ENCODE measurements at regions not wholly inside any gene's neighbourhood (a gene's known extent, or its start where the extent isn't known, plus 50 kb on each side); places are given as distances from the start of the nearest gene placed in this dataset.

DNA sequence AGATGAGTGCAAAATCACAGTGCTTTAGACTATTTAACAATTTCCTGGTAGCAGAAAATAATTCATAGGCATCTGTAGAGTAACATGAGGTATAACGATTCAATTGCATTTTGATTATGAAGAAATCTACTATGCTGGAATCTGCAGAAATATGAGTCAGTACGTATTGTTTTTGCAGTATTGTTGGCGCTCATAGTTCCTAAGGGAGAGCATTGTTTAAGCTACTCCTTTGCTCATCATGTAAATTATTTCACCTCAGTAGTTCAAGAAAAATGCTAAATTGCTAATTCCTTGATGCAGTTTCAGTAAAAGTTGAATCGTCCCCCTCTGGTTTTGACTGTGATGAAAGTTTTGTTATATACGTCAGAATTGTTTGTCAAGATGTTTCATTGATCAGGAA lies 458.4 kb downstream of the HINT1 start:
- TF ChIP-seq ZBTB11 (tag by site-specific recombination; conservative IDR thresholded peaks at IDR 0.05; ENCODE audit: low read depth) (no peak), SCRT1 (tag by site-specific recombination; IDR thresholded peaks at IDR 0.05; ENCODE audit: borderline replicate concordance) (no peak), ZNF274 (IDR thresholded peaks at IDR 0.05; ENCODE audit: low read length) (no peak), ZNF274 (tag by site-specific recombination; IDR thresholded peaks at IDR 0.05; ENCODE audit: borderline replicate concordance) (no peak), CTCF (tag by site-specific recombination; IDR thresholded peaks at IDR 0.05) (no peak), ZFP41 (tag by site-specific recombination; IDR thresholded peaks at IDR 0.05; ENCODE audit: borderline replicate concordance) (no peak), BCL11A (tag by site-specific recombination; IDR thresholded peaks at IDR 0.05; ENCODE audit: low read depth) (no peak), ZNF391 (tag by site-specific recombination; IDR thresholded peaks at IDR 0.05; ENCODE audit: borderline replicate concordance, low read depth) (no peak), ZNF146 (tag by site-specific recombination; IDR thresholded peaks at IDR 0.05) (no peak), ZNF112 (tag by site-specific recombination; IDR thresholded peaks at IDR 0.05) (no peak), ZNF830 (tag by site-specific recombination; IDR thresholded peaks at IDR 0.05; ENCODE audit: low read depth) (no peak), SP2 (tag by site-specific recombination; IDR thresholded peaks at IDR 0.05) (no peak), GLIS2 (tag by site-specific recombination; IDR thresholded peaks at IDR 0.05) (no peak)
- TF ChIP-seq, protein P1, sequence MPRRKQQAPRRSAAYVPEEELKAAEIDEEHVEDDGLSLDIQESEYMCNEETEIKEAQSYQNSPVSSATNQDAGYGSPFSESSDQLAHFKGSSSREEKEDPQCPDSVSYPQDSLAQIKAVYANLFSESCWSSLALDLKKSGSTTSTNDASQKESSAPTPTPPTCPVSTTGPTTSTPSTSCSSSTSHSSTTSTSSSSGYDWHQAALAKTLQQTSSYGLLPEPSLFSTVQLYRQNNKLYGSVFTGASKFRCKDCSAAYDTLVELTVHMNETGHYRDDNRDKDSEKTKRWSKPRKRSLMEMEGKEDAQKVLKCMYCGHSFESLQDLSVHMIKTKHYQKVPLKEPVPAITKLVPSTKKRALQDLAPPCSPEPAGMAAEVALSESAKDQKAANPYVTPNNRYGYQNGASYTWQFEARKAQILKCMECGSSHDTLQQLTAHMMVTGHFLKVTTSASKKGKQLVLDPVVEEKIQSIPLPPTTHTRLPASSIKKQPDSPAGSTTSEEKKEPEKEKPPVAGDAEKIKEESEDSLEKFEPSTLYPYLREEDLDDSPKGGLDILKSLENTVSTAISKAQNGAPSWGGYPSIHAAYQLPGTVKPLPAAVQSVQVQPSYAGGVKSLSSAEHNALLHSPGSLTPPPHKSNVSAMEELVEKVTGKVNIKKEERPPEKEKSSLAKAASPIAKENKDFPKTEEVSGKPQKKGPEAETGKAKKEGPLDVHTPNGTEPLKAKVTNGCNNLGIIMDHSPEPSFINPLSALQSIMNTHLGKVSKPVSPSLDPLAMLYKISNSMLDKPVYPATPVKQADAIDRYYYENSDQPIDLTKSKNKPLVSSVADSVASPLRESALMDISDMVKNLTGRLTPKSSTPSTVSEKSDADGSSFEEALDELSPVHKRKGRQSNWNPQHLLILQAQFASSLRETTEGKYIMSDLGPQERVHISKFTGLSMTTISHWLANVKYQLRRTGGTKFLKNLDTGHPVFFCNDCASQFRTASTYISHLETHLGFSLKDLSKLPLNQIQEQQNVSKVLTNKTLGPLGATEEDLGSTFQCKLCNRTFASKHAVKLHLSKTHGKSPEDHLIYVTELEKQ (tag by site-specific recombination; IDR thresholded peaks at IDR 0.05; ENCODE audit: borderline replicate concordance) = no peak
- TF ChIP-seq, protein P2, sequence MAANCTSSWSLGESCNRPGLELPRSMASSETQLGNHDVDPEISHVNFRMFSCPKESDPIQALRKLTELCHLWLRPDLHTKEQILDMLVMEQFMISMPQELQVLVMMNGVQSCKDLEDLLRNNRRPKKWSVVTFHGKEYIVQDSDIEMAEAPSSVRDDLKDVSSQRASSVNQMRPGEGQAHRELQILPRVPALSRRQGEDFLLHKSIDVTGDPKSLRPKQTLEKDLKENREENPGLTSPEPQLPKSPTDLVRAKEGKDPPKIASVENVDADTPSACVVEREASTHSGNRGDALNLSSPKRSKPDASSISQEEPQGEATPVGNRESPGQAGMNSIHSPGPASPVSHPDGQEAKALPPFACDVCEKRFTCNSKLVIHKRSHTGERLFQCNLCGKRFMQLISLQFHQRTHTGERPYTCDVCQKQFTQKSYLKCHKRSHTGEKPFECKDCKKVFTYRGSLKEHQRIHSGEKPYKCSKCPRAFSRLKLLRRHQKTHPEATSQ (tag by site-specific recombination; IDR thresholded peaks at IDR 0.05) = no peak
